ENCODE measurements at regions not wholly inside any gene's neighbourhood (a gene's known extent, or its start where the extent isn't known, plus 50 kb on each side); places are given as distances from the start of the nearest gene placed in this dataset.

- POLR2A ChIA-PET, result no interaction called here
Measured at GRCh38 chr2:207394203-207394781, 135.5 kb upstream of the CREB1 start.

GRCh38 chr2:207394812-207395534 is 134.8 kb upstream of the CREB1 start:
- peak; percentile 18 for DNase-seq (ENCODE audit: extremely low spot score)
- 0 out of 2 replicates have a peak, but pooled peaks have one; percentile 28 for TF ChIP-seq CTBP1 (IDR thresholded peaks at IDR 0.05; ENCODE audit: borderline replicate concordance)
- peak; percentile 70 for TF ChIP-seq PKNOX1 (IDR thresholded peaks at IDR 0.05)
- no peak for TF ChIP-seq L3MBTL2 (conservative IDR thresholded peaks at IDR 0.05)
- POLR2A ChIA-PET, result no interaction called here
- CTCF ChIA-PET, result no interaction called here

More at GRCh38 chr2:207394203-207394781, 135.5 kb upstream of the CREB1 start:
- no peak for DNase-seq (ENCODE audit: extremely low spot score)
- TF ChIP-seq ZNF384 (IDR thresholded peaks at IDR 0.05), result no peak
- TF ChIP-seq ARNT (IDR thresholded peaks at IDR 0.05), result no peak
- TF ChIP-seq FOXA1 (IDR thresholded peaks at IDR 0.05), result no peak
- no peak for TF ChIP-seq L3MBTL2 (conservative IDR thresholded peaks at IDR 0.05)
- no peak for TF ChIP-seq NFRKB (IDR thresholded peaks at IDR 0.05)
- no peak for TF ChIP-seq CTBP1 (IDR thresholded peaks at IDR 0.05; ENCODE audit: borderline replicate concordance)
- TF ChIP-seq SP1 (IDR thresholded peaks at IDR 0.05), result no peak
- no peak for TF ChIP-seq HDGF (IDR thresholded peaks at IDR 0.05; ENCODE audit: borderline replicate concordance)
- TF ChIP-seq PKNOX1 (IDR thresholded peaks at IDR 0.05), result no peak
- no peak for TF ChIP-seq SUZ12 (IDR thresholded peaks at IDR 0.05)
- TF ChIP-seq ELF4 (IDR thresholded peaks at IDR 0.05), result no peak
- TF ChIP-seq FOXM1 (IDR thresholded peaks at IDR 0.05; ENCODE audit: borderline replicate concordance), result no peak
- no peak for TF ChIP-seq TARDBP (IDR thresholded peaks at IDR 0.05)
- no peak for TF ChIP-seq FOXK2 (IDR thresholded peaks at IDR 0.05)
- no peak for TF ChIP-seq BHLHE40 (IDR thresholded peaks at IDR 0.05; ENCODE audit: borderline replicate concordance)
- CTCF ChIA-PET, result no interaction called here

- POLR2A ChIA-PET, result no interaction called here
- TF ChIP-seq FOXK2 (IDR thresholded peaks at IDR 0.05) (no peak), HDGF (IDR thresholded peaks at IDR 0.05; ENCODE audit: borderline replicate concordance) (no peak), LEF1 (IDR thresholded peaks at IDR 0.05; ENCODE audit: borderline replicate concordance) (no peak), FOXA1 (IDR thresholded peaks at IDR 0.05) (no peak), TARDBP (IDR thresholded peaks at IDR 0.05) (no peak), ZNF384 (IDR thresholded peaks at IDR 0.05) (no peak), NFRKB (IDR thresholded peaks at IDR 0.05) (no peak), SP1 (IDR thresholded peaks at IDR 0.05) (no peak), L3MBTL2 (conservative IDR thresholded peaks at IDR 0.05) (no peak), ELF4 (IDR thresholded peaks at IDR 0.05) (no peak), SUZ12 (IDR thresholded peaks at IDR 0.05) (no peak), FOXM1 (IDR thresholded peaks at IDR 0.05; ENCODE audit: borderline replicate concordance) (no peak)
- DNase-seq (ENCODE audit: extremely low spot score), result no peak
- CTCF ChIA-PET, result no interaction called here
Measured at GRCh38 chr2:207395535-207396251, 134.1 kb upstream of the CREB1 start.

GRCh38 chr2:207397917-207398655 is 131.7 kb upstream of the CREB1 start:
- CTCF ChIA-PET, result no interaction called here
- no peak for DNase-seq (ENCODE audit: extremely low spot score)

More at GRCh38 chr2:207397917-207398655, 131.7 kb upstream of the CREB1 start:
- POLR2A ChIA-PET, result no interaction called here
- TF ChIP-seq FOXK2 (IDR thresholded peaks at IDR 0.05) (no peak), FOXA1 (IDR thresholded peaks at IDR 0.05) (no peak), ZNF384 (IDR thresholded peaks at IDR 0.05) (no peak), BHLHE40 (IDR thresholded peaks at IDR 0.05; ENCODE audit: borderline replicate concordance) (no peak), CTBP1 (IDR thresholded peaks at IDR 0.05; ENCODE audit: borderline replicate concordance) (no peak), LEF1 (IDR thresholded peaks at IDR 0.05; ENCODE audit: borderline replicate concordance) (no peak), SUZ12 (IDR thresholded peaks at IDR 0.05) (no peak), TARDBP (IDR thresholded peaks at IDR 0.05) (no peak), L3MBTL2 (conservative IDR thresholded peaks at IDR 0.05) (no peak), PKNOX1 (IDR thresholded peaks at IDR 0.05) (no peak), NFRKB (IDR thresholded peaks at IDR 0.05) (no peak), FOXM1 (IDR thresholded peaks at IDR 0.05; ENCODE audit: borderline replicate concordance) (no peak), ARNT (IDR thresholded peaks at IDR 0.05) (no peak), HDGF (IDR thresholded peaks at IDR 0.05; ENCODE audit: borderline replicate concordance) (no peak)
